ENCODE measurements at regions not wholly inside any gene's neighbourhood (a gene's known extent, or its start where the extent isn't known, plus 50 kb on each side); places are given as distances from the start of the nearest gene placed in this dataset.

GRCh38 chr9:95772320-95773052 is 103.0 kb upstream of the ERCC6L2 start:
- TF ChIP-seq CTCF (IDR thresholded peaks at IDR 0.05; ENCODE audit: insufficient read depth, low read length, poor library complexity, severe bottlenecking) (no peak), EZH2phosphoT487 (conservative IDR thresholded peaks at IDR 0.05; ENCODE audit: low read length) (no peak)

Measured in SU-DHL-6 (cell line).